ENCODE measurements at regions not wholly inside any gene's neighbourhood (a gene's known extent, or its start where the extent isn't known, plus 50 kb on each side); places are given as distances from the start of the nearest gene placed in this dataset.
"Not testable (repeated sequence)": the region's sequence is repeated elsewhere in the genome, so short reads cannot be mapped to it uniquely, and the experiment has no call there.

DNA sequence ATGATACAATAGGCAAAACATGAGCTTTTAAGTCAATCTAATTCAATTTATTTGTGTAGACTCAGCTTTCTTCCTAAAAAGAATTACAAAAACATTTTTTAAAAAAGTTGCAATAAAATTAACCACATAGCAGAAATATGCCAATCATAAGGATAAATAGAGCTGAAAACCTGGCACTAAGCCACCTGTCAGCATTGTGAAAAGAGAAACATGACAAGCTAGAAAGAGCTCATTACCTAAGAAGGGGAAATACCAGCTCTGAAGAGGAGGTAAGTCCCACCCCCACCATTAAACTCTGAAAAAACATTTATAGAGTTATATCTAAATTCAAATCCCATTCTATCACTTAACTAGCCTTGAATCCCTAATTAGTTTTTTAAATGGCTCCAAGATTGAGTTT, 372.9 kb downstream of the OSTF1 start:
- DNase-seq: no peak

DNA sequence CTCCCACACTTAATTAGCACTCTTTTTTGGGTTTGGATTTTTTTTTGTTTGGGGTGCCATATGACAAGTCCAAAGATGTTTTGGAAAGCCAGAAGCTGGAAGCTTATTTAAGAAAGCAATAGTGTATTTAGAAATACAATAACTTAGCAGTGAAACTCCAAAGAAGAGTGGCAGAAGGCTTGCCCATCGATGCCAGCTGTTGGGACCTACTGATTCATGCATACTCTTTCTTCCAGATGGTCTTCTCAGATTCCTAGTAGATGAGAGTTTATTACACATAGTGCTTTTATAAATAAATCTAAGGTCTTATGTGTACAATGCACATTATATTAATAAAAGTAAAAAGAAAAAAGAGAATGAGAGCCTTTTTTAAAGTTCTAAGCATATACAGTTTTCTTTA, 374.6 kb downstream of the OSTF1 start:
- no peak for DNase-seq

DNA sequence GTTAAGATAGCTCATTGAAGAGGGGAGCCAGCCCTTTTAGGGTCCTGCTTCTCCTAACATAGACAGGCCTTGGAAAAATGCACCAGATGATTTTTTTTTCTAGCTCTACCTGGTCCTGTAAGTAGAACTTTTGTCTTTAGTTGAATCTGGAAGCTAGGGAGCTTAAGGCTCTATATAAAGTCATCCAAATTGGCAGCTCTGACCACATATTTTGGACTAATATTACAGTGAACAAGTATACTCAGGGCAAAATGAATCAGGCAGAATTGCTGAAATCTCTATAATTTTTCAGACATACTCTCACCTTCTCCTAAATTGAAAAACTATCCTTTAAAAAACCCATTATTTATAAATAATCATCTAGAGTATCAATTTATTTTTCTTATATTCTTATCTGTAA, 375.6 kb downstream of the OSTF1 start:
- no peak for DNase-seq

DNA sequence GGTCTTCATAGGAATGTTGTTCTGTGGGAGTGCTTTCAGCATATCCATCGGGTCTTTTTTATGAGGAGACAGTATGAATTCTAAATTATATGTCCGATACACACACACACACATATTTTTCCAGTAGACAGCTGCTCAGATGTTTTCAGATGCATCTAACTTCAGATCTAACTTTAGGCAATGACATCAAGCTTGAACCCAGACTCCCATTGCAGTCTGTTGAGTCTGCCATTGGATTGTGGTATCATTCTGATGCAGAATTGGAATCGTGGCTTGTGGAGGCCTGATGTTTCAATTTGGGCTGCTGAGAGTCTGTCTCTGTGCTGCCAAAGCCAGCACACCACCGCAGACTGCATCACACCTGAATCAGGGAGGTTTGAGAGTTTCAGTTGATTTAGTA, 376.4 kb downstream of the OSTF1 start:
- DNase-seq: no peak

DNA sequence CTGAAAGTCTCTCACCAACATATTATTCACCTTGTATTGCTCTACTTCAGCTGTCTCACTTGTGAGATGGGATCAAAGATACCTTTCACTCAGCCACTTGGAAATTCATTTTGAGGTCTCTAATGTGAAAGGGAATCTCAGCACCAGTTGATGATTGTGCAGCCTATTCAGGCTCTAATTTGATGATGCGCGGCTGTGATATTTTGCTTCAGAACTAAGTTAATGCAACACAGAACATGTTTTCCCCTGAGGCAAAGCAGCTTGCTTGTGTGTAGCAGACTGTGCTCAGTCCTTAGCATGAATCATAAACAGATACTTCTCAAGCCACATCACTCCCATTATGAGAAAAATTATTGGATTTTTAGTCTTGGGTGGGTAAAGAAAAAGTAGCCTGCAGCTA, 378.8 kb downstream of the OSTF1 start:
- DNase-seq: no peak

DNA sequence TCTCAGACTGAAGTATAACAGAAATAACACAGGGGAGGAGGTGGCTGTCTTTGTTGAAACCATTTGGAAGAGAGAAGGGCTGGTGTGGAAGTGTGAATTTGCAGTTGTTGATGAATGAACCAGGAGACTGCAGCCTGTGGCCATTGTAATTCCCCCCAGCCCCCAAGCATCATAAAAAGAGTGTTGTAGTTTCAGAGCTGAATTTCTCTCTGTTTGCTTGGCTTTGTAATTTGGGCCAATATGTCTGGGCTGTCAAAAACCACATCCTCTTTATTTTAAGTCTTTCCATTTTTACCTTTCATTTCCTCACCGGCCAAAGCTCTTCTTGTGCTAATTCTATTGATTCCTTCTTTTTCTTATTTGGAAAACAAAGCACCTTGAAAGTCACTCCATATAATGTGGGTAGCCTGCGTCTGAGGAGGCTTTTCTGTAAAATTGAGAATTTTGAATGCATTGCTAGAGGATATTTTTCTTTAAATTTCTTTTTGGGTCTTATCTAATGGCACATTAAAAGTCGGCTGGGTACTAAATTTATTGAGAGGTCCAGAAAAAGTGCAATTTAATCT, 383.3 kb downstream of the OSTF1 start:
- no peak for DNase-seq

DNA sequence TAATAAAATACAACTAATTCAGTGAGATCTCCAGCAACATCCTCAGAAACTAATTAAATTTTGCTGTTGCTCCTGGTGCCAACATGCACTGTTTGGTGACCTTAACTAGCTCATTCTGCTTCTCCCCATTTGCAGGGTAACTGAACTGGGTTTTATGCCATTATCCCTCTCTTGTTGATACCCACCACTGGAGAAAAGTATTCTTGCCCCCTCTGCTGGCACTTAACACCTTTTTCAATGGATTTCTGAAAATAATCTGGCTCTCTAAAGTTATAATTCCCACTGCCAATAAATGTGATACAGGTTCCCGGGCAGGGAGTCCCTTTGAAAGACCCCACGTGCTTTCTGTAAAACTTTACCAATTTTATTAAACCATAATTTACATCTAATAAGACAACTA, 394.3 kb downstream of the OSTF1 start:
- DNase-seq: no peak

DNA sequence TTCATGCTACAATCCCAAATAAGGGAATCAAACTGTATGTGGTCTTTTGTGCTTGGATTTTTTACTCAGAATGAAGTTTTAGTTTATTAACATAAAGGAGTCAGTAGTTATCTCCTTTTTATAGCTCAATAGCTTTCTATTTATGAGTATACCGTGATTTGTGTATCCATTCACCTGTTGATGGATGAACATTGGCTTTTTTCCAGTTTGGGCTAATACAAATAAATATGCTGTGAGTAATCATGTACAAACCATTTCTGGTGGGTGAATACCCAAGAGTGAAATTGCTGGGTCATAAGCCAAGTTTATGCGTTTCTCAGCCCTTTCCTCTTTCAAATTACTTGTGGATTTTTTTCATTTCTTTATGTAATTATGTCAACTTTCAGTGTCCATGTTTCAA, 395.3 kb downstream of the OSTF1 start:
- no peak for DNase-seq

DNA sequence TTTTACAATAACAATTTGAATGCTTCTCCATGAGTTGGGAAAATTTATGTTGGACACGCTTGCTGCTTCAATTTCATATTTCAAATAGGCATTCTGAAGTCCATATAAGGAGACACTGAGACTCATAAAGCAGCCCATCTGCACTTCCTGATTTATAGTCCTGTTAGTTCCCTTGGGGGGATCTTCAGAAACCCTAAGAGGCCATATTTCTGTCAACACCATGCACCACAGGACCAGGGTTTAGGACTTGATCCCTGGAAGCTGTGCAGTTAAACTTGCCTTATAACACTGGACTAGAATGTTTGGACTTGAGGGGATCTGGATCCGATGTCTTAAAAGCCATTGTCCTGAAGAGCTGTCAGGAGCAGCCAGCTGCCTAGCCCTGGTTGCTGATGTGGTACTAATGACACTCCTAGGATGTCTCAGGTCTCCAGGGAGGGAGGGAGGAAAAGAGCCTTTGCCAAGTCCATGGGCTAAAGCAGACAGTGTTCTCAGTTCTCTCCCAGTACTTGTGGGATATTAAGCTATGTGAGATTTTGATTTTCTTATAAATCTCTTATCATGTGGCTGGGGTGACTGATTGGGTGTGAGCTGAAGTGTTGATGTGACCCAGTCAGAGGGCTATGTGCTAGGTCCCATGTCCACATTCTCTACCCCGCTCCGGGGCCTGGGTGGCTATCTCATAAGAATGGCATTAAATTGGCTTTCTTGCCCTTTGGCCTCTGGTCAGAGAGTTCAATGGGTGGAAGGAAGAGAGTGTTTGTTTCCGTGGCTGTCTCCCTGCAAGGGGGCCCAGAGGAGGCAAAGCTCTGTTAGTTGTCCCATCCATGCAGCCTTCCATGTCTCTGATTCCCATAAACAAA, 399.8 kb downstream of the OSTF1 start:
- DNase-seq: no peak

DNA sequence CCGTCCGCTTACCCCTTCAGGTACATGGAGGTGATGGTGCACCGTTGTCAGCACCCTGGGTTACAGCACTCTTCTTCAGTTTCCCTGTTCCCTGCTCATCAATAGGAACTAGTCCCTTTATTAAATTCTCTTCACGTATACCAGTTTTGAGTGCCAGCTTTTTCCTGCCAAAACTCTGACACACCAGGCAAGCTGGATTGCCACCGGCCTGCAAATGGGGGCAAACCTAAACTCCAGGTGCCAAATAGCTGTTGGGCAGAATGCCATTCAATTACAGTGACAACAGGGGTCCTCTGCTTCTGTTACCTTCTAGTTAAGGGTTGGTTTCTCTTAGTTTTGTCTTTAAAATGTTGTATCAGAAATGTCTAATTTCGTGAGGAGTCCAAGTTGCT, 400.4 kb downstream of the OSTF1 start:
- no peak for DNase-seq

DNA sequence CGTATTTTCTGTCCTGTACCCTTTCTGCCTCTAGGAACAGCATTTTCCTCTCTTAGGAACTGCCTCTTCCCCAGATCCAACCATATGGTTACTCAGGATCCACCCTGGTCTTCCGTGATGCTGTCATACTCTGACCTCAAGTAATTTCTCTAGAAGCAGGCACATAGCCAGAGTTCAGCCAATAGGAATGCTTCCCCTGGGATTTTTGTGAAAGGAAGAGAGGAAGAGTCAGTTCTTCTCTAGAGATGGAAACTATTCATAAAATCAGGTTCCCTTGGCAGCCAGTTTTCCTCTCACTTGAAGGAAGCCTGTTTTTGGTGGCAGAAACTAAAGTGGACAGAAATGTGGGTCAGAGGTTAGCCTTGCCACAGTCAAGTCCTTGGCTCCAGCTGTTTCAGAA, 400.1 kb upstream of the PCSK5 start:
- no peak for DNase-seq

DNA sequence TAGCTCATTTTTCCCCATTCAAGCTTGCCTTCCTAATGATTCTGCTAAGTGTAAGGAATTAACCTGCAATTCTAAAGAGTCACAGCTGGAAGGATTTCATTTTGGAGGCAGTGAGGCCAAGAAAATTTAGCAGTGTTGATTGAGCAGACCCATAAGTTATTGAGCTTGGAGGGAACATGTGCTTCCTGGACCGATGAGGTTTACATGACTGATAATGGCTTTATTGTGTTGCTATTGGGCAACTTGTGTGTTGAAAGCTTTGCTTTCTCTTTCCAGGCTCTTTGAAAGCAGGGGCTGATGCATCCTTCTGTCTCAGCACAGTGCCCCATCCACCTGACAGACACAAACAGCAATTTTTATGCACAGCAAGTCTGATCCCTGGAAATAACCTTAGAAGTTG, 398.9 kb upstream of the PCSK5 start:
- no peak for DNase-seq

DNA sequence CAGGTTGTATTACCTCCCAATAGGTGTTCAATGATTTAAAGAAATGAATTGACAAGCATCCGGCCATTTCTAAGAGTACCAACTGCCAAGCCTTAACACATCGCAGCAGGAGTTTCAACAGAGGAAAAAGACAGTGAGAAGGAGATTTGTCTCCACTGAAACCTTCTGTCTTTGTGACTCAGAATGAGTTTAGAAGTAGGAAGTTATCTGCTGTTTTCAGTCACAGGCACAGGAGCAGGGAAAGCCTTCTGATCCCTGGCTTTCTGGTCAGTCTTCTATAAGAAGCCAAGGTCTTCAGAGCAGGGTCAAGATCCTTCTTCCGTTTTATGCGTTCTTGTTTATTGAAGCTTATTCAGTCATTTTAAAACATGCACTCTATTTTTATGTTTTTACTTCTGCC, 390.7 kb upstream of the PCSK5 start:
- no peak for DNase-seq

DNA sequence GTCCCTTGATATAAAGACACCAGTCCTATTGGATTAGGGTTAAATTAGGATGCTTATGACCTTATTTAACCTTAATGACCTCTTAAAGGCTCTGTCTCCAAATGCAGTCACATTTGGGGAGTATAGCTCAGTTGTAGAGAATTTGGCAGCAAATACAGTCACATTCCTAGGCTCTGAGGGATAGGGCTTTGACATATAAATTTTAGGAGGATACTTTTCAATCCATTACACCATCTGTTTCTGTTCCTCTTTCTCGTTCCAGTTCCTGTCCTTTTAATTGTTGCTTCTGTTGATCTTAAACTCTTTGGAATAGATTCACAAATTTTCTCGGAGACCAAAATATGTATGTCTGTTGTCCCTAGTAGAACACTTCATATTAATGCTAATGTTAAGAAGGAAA, 390.0 kb upstream of the PCSK5 start:
- no peak for DNase-seq

DNA sequence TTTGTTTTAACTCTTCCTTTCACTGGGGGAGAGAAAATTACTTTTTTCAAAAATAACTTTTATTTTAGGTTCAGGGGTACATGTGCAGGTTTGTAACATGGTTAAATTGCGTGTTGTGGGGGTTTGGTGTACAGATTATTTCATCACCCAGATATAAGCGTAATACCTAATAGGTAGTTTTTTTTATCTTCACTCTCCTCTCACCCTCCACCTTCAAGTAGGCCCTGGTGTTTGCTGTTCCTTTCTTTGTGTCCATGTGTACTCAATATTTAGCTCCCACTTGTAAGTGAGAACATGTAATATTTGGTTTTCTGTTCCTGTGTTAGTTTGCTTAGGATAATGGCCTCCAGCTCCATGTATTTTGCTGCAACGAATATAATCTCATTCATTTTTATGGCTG, 389.5 kb upstream of the PCSK5 start:
- DNase-seq: not testable (repeated sequence)

DNA sequence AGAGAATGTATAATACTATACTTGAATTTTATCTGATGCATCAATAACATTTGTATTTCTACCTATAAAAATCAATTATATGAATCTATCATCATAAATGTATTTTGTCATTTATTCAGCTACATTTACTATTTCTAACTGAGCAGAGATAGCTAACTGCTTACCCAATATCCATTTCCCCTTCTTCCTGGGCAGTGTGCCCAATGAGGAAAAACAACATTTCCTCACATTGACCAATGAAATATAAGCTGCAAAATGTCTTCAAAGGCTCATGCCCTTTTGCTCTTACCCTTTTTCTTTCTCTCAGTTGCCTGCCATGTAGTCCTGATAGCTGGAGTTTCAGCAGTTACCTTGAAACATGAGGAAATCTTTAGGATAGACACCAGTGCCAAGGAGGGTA, 385.8 kb upstream of the PCSK5 start:
- no peak for DNase-seq

DNA sequence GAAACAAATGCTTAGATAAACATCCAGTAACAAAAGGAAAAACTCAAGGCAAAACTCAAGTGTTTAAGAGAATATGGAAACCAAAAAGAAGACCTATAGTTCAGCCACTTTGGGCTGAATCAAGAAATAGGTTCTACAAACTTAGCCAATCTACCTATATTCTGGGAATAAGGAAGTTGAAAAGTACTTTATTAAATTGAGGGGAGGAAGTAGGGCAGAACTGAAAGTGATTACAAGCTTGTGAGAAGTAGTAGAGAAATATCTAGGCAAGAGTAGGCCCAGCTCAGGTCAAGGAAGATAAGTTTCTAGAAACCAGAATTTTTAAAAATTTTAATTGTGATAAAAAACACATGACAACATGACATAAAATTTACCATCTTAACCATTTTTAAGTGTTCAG, 384.8 kb upstream of the PCSK5 start:
- no peak for DNase-seq

DNA sequence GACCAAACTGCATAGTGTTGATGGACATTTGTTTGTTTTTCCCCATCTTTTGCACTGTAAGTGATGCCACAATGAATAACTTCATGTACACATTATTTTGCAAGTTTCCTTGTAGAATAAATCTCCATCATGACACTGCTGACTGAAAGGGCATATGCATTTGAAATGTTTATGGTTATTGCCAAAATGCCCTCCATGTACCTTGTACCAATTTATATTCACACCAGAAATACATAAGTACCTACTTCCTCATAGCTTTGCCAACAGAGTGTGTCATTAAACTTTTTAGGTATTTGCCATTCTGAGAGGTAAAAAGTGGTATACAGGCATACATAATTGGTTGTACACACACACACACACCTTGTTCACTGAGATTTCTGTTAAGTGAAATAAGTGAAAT, 361.0 kb upstream of the PCSK5 start:
- DNase-seq: no peak

DNA sequence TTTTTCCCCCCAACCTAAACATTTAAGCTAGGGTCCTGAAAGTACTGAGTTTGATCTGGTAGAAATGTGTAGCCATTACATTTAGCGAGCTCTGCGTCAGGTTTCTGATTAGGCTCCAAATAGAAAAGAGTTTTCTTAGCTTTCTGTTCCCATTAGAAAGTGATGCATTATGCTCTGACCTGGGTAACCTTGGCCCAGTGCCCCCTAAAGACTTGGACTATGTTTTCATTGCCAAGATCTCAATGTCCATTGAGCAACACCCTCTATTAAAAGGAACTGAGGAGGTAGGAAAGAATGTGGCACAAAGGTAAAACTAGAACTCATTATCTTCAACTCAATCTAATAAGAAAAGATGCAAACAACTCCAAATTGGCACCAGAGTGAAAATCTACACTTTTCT, 358.9 kb upstream of the PCSK5 start:
- DNase-seq: no peak

DNA sequence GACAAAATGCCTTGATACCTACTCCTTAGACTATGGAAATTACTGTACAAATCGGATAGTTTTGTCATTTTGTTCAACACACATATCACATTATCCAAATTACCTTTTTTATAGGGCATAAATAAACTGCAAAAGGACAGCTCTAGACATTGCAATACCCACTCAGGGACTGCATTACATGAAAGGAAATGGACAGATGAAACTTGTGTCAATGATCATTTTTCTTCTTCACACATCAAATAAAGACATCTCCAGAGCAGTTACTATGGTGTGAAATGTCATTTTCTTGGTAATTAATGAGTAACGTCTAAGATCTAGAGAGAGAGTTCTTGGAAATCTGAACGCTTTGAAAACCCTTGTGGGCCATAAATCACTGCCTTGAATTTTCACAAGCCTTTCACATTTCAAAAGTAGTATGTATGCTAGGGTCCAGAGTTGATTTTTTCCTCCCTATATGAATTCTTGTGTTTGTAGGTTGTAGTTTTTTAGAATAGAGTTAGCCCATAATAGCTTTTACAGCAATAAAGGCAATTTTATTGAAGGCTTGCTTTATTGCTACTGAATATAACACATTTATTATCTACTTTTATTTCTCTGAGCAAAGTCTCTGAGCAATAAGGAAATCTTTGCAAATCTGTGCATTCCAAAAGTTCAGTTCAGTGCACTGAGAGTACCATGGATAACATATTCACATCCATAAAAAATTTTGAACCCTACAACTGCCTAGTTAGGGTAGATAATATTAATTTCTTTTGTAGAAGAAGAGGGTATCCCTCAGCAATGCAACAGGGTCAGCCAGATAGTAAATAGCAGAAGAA, 358.0 kb upstream of the PCSK5 start:
- DNase-seq: no peak

DNA sequence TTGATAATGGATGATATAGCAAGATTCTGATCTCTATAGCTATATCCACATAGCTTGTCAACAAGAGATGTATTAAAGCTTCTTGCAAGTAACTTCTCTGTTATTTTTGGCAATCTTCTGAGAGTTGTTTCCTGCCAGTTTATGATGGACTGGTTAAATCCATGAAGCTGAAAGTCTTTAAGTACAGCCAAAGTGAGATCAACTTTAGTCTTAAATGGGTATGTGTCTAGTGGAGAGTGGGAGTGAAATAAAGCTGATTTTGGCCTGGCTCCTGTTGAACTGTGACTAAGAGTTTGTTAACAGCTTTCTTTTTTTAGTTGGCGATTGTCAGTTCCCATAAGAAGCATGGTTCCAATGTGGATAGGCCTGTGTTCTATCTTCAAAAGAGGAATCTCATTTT, 350.9 kb upstream of the PCSK5 start:
- no peak for DNase-seq

DNA sequence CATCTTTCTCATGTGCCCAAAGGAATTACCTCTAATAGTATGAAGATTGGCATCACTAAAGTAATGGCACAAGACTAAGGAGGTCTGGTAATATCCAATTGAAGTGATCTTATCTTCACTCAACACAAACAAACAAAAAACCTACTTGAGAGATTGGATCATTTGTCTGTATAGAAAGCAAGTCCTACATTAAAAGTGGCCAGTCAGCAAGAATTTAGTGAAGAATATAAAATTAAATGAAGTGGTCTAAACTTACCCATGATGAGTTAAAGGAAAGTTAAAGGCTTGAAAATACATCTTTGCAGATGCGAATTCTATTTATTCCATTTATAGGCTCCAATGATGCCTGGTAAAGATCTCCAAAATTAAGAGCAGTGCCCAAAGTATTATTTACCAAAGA, 350.3 kb upstream of the PCSK5 start:
- no peak for DNase-seq

DNA sequence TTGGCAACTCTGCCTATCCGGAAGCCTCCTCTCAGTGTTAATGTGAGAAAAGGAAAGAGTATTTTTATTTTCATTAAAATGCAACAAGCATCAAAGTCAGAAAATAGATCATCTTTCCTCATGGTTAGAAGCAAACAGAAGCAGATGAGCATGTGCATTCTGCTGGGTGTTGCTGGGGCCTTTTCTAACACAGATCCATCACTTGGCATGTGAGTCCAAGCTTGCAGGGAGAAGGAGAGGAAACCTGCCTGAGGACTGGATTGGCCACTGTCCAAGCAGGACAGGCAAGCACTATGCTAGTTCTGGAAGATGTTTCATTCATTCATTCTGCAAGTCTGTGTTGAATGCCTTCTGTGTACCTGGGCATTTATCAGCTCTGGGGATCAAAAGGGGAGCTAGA, 348.7 kb upstream of the PCSK5 start:
- no peak for DNase-seq

DNA sequence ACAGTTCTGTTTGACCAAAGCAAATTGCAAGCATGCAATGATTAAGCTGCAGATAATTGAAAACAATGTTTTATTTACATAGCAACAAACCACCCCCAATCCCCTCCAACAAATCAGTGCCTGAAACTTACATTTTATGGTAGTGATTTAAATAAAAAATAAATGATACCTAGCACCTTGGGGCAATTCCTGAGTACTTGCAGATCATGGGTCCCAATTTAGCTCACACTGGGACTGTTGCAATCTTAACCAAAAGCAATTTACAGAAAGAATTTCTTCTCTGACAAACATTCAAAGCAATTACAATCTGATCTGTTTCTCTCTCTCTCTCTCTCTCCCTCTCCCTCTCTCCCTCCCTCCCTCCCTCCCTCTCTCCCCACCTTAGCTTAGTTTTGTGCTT, 345.7 kb upstream of the PCSK5 start:
- no peak for DNase-seq

Measured in left hindlimb (tissue), 1 donor.